SKM-1 (cell line): ENCODE measurements at regions not wholly inside any gene's neighbourhood (a gene's known extent, or its start where the extent isn't known, plus 50 kb on each side); places are given as distances from the start of the nearest gene placed in this dataset.
"Not testable (repeated sequence)": the region's sequence is repeated elsewhere in the genome, so short reads cannot be mapped to it uniquely, and the experiment has no call there.

Experiments
- DNase-seq: peaks from one replicate; lab custom pipeline; 2025; ENCODE audit not compliant: unreplicated experiment; lab: John Stamatoyannopoulos, UW

GRCh38 chr2:16765356-16765755 lies 99.7 kb upstream of the CYRIA start:
- DNase-seq, result no peak

DNA sequence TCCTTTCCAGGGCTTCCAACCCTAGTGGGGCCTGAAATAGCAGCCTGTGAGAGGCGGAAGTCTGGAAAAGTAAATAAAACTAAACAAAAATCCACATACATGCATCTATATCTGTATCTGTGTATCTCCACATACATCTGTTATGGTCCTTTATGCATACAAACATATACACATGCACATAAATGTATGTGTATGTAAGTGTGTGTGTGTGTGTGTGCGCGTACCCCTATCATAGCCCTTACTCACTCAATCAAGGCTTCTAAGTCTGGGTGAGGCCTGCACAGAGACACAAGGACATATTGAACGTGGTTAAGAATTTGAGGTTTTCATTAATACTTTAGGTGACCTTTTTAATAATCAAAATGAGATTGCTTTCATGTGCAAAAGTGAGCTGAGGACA lies 98.9 kb upstream of the CYRIA start:
- DNase-seq, result no peak

- peak; percentile 38 for DNase-seq
Measured at GRCh38 chr2:16763493-16763899, 97.9 kb upstream of the CYRIA start.

GRCh38 chr2:16763056-16763455 lies 97.4 kb upstream of the CYRIA start:
- DNase-seq, result no peak

- DNase-seq, result no peak
Measured at GRCh38 chr2:16760426-16760825, 94.8 kb upstream of the CYRIA start.

- DNase-seq, result peak; percentile 64
Measured at GRCh38 chr2:16756831-16757644, 91.4 kb upstream of the CYRIA start.

DNA sequence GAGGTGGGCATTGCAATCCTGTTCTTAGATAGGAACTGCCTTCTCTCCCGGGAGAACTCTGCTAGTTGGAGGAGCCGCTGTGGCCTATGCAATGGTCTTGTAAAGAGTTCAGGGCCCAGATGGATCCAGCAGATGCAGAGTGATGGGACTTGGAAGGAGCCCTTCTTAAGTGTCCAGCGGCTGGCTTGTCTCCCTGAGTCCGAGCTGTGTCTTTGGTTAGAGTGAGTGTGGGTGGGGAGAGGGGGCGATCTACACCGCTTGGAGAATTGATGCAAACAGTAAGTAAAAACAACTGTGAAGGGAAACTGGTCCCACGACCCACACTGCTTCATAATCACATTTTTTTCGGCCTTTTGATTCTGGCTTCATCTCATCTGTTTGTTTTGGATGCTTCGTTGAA lies 89.8 kb upstream of the CYRIA start:
- DNase-seq, result no peak

GRCh38 chr2:16753025-16753424 lies 87.4 kb upstream of the CYRIA start:
- not testable (repeated sequence) for DNase-seq

DNA sequence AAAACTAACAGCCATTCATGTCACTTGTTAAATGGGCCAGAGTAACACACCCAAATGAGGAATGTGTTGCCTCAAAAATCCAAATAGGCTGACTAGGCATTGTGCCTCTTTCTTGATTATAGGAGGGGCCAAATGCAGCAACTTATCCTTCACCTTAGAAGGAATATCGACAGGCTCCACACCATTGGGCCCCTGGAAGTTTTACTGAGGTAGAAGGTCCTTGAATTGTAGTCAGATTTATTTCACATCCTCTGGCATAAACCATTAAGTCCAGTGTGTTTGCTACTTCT lies 85.2 kb upstream of the CYRIA start:
- not testable (repeated sequence) for DNase-seq

DNA sequence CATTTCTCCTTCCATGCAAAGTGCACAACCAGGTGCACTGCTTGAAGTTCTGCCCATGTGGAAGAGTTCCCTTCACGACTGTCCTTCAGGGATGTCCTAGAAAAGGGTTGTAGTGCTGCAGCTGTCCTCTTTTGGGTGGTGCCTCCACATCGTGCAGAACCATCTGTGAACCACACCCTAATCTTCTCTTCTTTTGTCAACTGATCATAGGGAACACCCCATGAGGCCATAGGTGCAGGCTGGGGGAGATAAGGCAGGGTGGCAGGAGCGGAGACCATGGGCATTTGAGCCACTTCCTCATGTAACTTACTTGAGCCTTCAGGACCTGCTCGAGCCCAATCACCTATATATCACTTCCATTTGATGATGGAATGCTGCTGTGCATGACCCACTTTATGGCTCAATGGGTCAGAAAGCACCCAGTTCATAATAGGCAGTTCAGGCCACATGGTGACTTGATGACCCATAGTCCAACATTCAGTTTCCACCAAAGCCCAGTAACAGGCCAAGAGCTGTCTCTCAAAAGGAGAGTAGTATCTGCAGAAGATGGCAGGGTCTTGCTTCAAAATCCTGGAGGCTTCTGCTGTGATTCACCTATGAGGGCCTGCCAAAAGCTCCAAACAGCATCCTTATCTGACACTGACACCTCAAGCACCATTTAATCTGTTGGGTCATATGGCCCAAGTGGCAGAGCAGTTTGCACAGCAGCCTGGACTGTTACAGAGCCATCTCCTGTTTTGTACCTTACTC lies 84.7 kb upstream of the CYRIA start:
- no peak for DNase-seq

- not testable (repeated sequence) for DNase-seq
Measured at GRCh38 chr2:16748511-16749266, 83.1 kb upstream of the CYRIA start.

GRCh38 chr2:16747689-16748088 lies 82.1 kb upstream of the CYRIA start:
- DNase-seq, result no peak

DNA sequence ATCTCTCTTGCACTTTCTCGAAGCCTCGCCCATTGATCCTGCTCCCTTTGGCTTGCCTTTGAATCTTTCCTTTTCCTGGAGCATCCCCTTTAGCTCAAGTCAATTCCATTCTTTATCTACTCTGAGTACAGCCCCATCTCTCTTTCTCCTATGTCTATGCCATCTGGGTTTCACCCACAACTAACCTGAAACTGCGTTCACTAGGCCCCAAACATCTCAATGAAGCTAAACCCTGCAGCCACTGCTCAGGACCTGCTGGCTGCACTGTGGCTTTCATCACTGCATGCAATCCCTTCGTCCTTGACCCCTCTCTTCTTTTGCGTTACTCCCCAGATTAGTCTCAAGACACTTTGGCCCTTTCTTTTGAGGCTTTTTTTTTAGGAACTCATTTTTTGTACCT lies 81.6 kb upstream of the CYRIA start:
- no peak for DNase-seq

- no peak for DNase-seq
Measured at GRCh38 chr2:16746833-16747232, 81.2 kb upstream of the CYRIA start.

- DNase-seq, result no peak
Measured at GRCh38 chr2:16746329-16746728, 80.7 kb upstream of the CYRIA start.

GRCh38 chr2:16745466-16745865 lies 79.8 kb upstream of the CYRIA start:
- no peak for DNase-seq

DNA sequence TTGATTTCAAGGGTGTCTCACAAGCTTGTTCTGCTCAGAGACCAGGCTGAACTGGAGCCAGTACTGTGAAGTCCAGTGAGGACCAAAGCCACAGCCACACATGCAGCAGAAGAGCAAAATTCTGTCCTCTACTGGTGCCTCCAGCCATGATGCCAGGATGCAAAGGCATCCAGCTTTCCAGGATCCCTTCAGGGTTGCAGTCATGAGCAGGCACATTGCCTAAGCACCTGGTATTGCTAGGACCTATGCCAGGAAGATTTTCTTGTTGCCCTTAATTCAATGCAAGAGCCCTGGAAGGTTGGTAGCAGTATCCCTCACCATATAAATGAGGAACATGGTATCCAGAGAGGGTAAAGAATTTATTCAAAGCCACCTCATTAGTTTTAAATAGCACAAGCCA lies 78.9 kb upstream of the CYRIA start:
- DNase-seq, result no peak

- no peak for DNase-seq
Measured at GRCh38 chr2:16742026-16742425, 76.4 kb upstream of the CYRIA start.

- no peak for DNase-seq
Measured at GRCh38 chr2:16741498-16741897, 75.9 kb upstream of the CYRIA start.

- DNase-seq, result no peak
Measured at GRCh38 chr2:16739778-16740581, 74.3 kb upstream of the CYRIA start.
